IMR-90 (cell line): ENCODE measurements at regions not wholly inside any gene's neighbourhood (a gene's known extent, or its start where the extent isn't known, plus 50 kb on each side); places are given as distances from the start of the nearest gene placed in this dataset.

Experiments
- ATAC-seq: fragments of 200-7000 bp; cut with Tn5 transposase; 2 replicates; pipeline ENCODE4 v1.9.1; 2020; ENCODE audit warnings: low read depth, mild to moderate bottlenecking, moderate library complexity
- BruUV-seq: library from RNA; stranded (reverse); fragments of 400-500 nt; replicated peaks from 2 replicates; lab custom pipeline; 2021; lab: Mats Ljungman, UMichigan
- CTCF ChIA-PET: fragments of 300-600 bp; formaldehyde crosslinking; extraction: SDS; loops from one replicate; lab custom pipeline; 2021; ENCODE audit warnings: antibody characterized with exemption; lab: Yijun Ruan, JAX
- POLR2A ChIA-PET: fragments of 300-600 bp; sonication (Branson Sonifier 250); formaldehyde crosslinking; loops from one replicate; lab custom pipeline; 2022; ENCODE audit warnings: antibody characterized with exemption; ENCODE audit not compliant: unreplicated experiment; lab: Charles Lee
- DNase-seq: peaks from one replicate; pipeline ENCODE4 v3.0.0; 2013
- H2AFZ ChIP-seq: replicated peaks from 2 replicates; pipeline ENCODE3; 2013; ENCODE audit warnings: low read length, mild to moderate bottlenecking; ENCODE audit not compliant: poor library complexity
- H2AK5ac ChIP-seq: 2 replicates; pipeline ENCODE4 v1.6.1; 2013; ENCODE audit warnings: low read depth, low read length, inconsistent platforms
- H2AK9ac ChIP-seq: replicated peaks from 2 replicates; pipeline ENCODE3; 2013; ENCODE audit warnings: mild to moderate bottlenecking, low read depth, low read length, moderate library complexity; ENCODE audit not compliant: poor library complexity
- H2BK120ac ChIP-seq: 2 replicates; pipeline ENCODE4 v1.6.1; 2013; ENCODE audit warnings: low read depth, low read length, inconsistent platforms
- H2BK15ac ChIP-seq: 3 replicates; pipeline ENCODE4 v1.6.1; 2013; ENCODE audit warnings: low read depth, low read length, inconsistent platforms
- H2BK20ac ChIP-seq: 2 replicates; pipeline ENCODE4 v1.6.1; 2013; ENCODE audit warnings: low read depth, mild to moderate bottlenecking, inconsistent platforms, low read length, moderate library complexity
- H2BK5ac ChIP-seq: 2 replicates; pipeline ENCODE4 v1.6.1; 2013; ENCODE audit warnings: mild to moderate bottlenecking, low read depth, low read length, inconsistent platforms; ENCODE audit not compliant: poor library complexity, severe bottlenecking
- H3K14ac ChIP-seq: replicated peaks from 2 replicates; pipeline ENCODE4 v1.6.1; 2013; ENCODE audit warnings: low read depth, low read length, inconsistent platforms
- H3K18ac ChIP-seq: 2 replicates; pipeline ENCODE4 v1.6.1; 2013; ENCODE audit warnings: low read depth, low read length, control low read depth
- H3K23ac ChIP-seq: 2 replicates; pipeline ENCODE4 v1.6.1; 2013; ENCODE audit warnings: low read depth, low read length, inconsistent platforms
- H3K27ac ChIP-seq: 2 replicates; pipeline ENCODE4 v1.5.1; 2013; ENCODE audit warnings: mild to moderate bottlenecking, control low read depth, low read length; ENCODE audit not compliant: insufficient read depth
- H3K27me3 ChIP-seq: 2 replicates; pipeline ENCODE4 v1.6.1; 2013; ENCODE audit warnings: low read length; ENCODE audit not compliant: control insufficient read depth, insufficient read depth
- H3K36me3 ChIP-seq: 2 replicates; pipeline ENCODE4 v1.6.1; 2013; ENCODE audit warnings: low read length, mixed read lengths; ENCODE audit not compliant: control insufficient read depth, insufficient read depth
- H3K4ac ChIP-seq: 2 replicates; pipeline ENCODE4 v1.6.1; 2013; ENCODE audit warnings: low read depth, low read length, inconsistent platforms
- H3K4me1 ChIP-seq: 2 replicates; pipeline ENCODE4 v1.6.1; 2013; ENCODE audit warnings: low read length, mixed read lengths; ENCODE audit not compliant: control insufficient read depth, insufficient read depth
- H3K4me2 ChIP-seq: 2 replicates; pipeline ENCODE4 v1.6.1; 2013; ENCODE audit warnings: low read depth, mild to moderate bottlenecking, control low read depth, low read length, moderate library complexity
- H3K4me3 ChIP-seq: 2 replicates; pipeline ENCODE4 v1.5.1; 2013; ENCODE audit warnings: low read depth, mild to moderate bottlenecking, control low read depth, low read length, moderate library complexity; ENCODE audit not compliant: insufficient read depth
- H3K56ac ChIP-seq: 2 replicates; pipeline ENCODE4 v1.6.1; 2013; ENCODE audit warnings: low read length, inconsistent platforms; ENCODE audit not compliant: insufficient read depth; ENCODE audit errors: extremely low read depth
- H3K79me1 ChIP-seq, 2 experiments: 2 replicates each; pipeline ENCODE4 v1.6.1; 2013; ENCODE audit warnings: low read length in 2 of 2, inconsistent platforms in 1 of 2, low read depth in 1 of 2
- H3K9ac ChIP-seq: 2 replicates; pipeline ENCODE4 v1.6.1; 2013; ENCODE audit warnings: low read depth, low read length, control low read depth
- H3K9me1 ChIP-seq: 2 replicates; pipeline ENCODE4 v1.6.1; 2013; ENCODE audit warnings: low read length, inconsistent platforms; ENCODE audit not compliant: insufficient read depth
- H3K9me3 ChIP-seq: 2 replicates; pipeline ENCODE4 v1.6.1; 2013; ENCODE audit warnings: low read length; ENCODE audit not compliant: control insufficient read depth, insufficient read depth
- H4K20me1 ChIP-seq: 2 replicates; pipeline ENCODE4 v1.6.1; 2013; ENCODE audit warnings: low read length, inconsistent platforms; ENCODE audit not compliant: insufficient read depth
- H4K5ac ChIP-seq: 2 replicates; pipeline ENCODE4 v1.6.1; 2013; ENCODE audit warnings: mild to moderate bottlenecking, low read depth, low read length, control low read depth
- H4K8ac ChIP-seq, 2 experiments: 2 replicates each; pipeline ENCODE4 v1.6.1; 2013; ENCODE audit warnings: low read depth in 2 of 2, low read length in 2 of 2, control low read depth in 1 of 2, inconsistent platforms in 1 of 2
- H4K91ac ChIP-seq: 2 replicates; pipeline ENCODE4 v1.6.1; 2013; ENCODE audit warnings: low read depth, low read length, inconsistent platforms; ENCODE audit not compliant: insufficient read depth
- BHLHE40 ChIP-seq: fragments of 150-350 bp; IDR thresholded peaks from 2 replicates; pipeline ENCODE4 v1.6.1; 2016; ENCODE audit warnings: mild to moderate bottlenecking, low read depth, low read length
- CEBPB ChIP-seq: IDR thresholded peaks from 2 replicates; pipeline ENCODE4 v1.6.1; 2012; ENCODE audit warnings: low read depth, low read length, improper control_type of control experiment
- CHD1 ChIP-seq: IDR thresholded peaks from 2 replicates; pipeline ENCODE4 v1.6.1; 2012; ENCODE audit warnings: low read depth, low read length, improper control_type of control experiment
- CTCF ChIP-seq: conservative IDR thresholded peaks from 2 replicates; pipeline ENCODE4 v1.5.1; 2012; ENCODE audit warnings: mild to moderate bottlenecking, low read depth, low read length, improper control_type of control experiment
- FOS ChIP-seq: fragments of 150-350 bp; IDR thresholded peaks from 2 replicates; pipeline ENCODE4 v1.6.1; 2016; ENCODE audit warnings: low read depth, low read length
- MAFK ChIP-seq: IDR thresholded peaks from 2 replicates; pipeline ENCODE4 v1.6.1; 2012; ENCODE audit warnings: low read depth, low read length, improper control_type of control experiment
- MAZ ChIP-seq: IDR thresholded peaks from 2 replicates; pipeline ENCODE4 v1.6.1; 2012; ENCODE audit warnings: low read depth, mild to moderate bottlenecking, low read length, improper control_type of control experiment, moderate library complexity, borderline replicate concordance
- MXI1 ChIP-seq: IDR thresholded peaks from 2 replicates; pipeline ENCODE4 v1.6.1; 2012; ENCODE audit warnings: low read depth, mild to moderate bottlenecking, low read length, moderate library complexity, borderline replicate concordance
- NFE2L2 ChIP-seq: fragments of 150-350 bp; IDR thresholded peaks from 2 replicates; pipeline ENCODE4 v1.6.1; 2016; ENCODE audit warnings: low read depth, mild to moderate bottlenecking, low read length
- POLR2A ChIP-seq: IDR thresholded peaks from 2 replicates; pipeline ENCODE4 v1.6.1; 2012; ENCODE audit warnings: mild to moderate bottlenecking, low read depth, low read length
- RAD21 ChIP-seq: IDR thresholded peaks from 2 replicates; pipeline ENCODE4 v1.6.1; 2012; ENCODE audit warnings: low read length, improper control_type of control experiment
- RCOR1 ChIP-seq: IDR thresholded peaks from 2 replicates; pipeline ENCODE4 v1.6.1; 2012; ENCODE audit warnings: mild to moderate bottlenecking, low read length, improper control_type of control experiment; ENCODE audit not compliant: insufficient replicate concordance
- RFX5 ChIP-seq: IDR thresholded peaks from 2 replicates; pipeline ENCODE4 v1.8.0; 2012; ENCODE audit warnings: low read depth, mild to moderate bottlenecking, low read length, moderate library complexity
- SMC3 ChIP-seq: fragments of 150-350 bp; IDR thresholded peaks from 2 replicates; pipeline ENCODE4 v1.6.1; 2016; ENCODE audit warnings: low read depth, mild to moderate bottlenecking, antibody characterized with exemption, low read length, moderate library complexity
- WGBS, 2 experiments: methylation state at CpG; one replicate each; pipeline versions ENCODE4 v1.1.5 to v1.1.7; 2013; ENCODE audit warnings: missing lambda C conversion rate in 2 of 2; ENCODE audit not compliant: insufficient read length in 1 of 2; ENCODE audit errors: extremely low coverage in 2 of 2; 5-methylcytosine and 5-hydroxymethylcytosine counted together
- dilution Hi-C: fragments of 300-500 bp; cut with HindIII; formaldehyde crosslinking; loops from one replicate; pipeline ENCODE4 v1.14.3; 2018; ENCODE audit warnings: low sequenced_read_pairs; ENCODE audit not compliant: unreplicated experiment
- in situ Hi-C: fragments of 300-500 bp; cut with MboI; formaldehyde crosslinking; loops from 3 replicates; pipeline ENCODE4 v1.14.3; 2019; ENCODE audit warnings: low sequenced_read_pairs, inconsistent platforms, mixed read lengths
- intact Hi-C: fragments of 100-400 bp; cut with micrococcal nuclease; formaldehyde crosslinking; loops from 2 replicates; pipeline ENCODE4 v1.10.0; 2022
- TF ChIP-seq, protein P1 (sequence below): fragments of 150-350 bp; IDR thresholded peaks from 2 replicates; pipeline ENCODE4 v1.6.1; 2017; ENCODE audit warnings: mild to moderate bottlenecking, antibody characterized with exemption, low read length, low read depth
- TF ChIP-seq, protein P2 (sequence below): fragments of 150-350 bp; IDR thresholded peaks from 2 replicates; pipeline ENCODE4 v1.6.1; 2016; ENCODE audit warnings: low read depth, mild to moderate bottlenecking, low read length, moderate library complexity, borderline replicate concordance

GRCh38 chr5:2240118-2240904 is 357.6 kb upstream of the IRX4 start:
- Histone ChIP-seq H3K14ac (no peak overlapping the region), H3K9me1 (no peaks in the 10 kb centered on the region), H3K9ac (no peak overlapping the region), H3K4me2 (no peak overlapping the region), H3K79me1 (no peaks in the 10 kb centered on the region), H4K8ac (no peak overlapping the region), H4K20me1 (no peaks in the 10 kb centered on the region), H3K4me3 (no peak overlapping the region), H4K5ac (no peak overlapping the region), H2BK5ac (no peak overlapping the region), H3K9me3 (peaks cover 20% of the 10 kb centered on the region), H2BK120ac (no peak overlapping the region), H3K23ac (no peak overlapping the region), H3K56ac (no peak overlapping the region), H3K4me1 (no peaks in the 10 kb centered on the region), H3K4ac (no peak overlapping the region), H3K18ac (no peak overlapping the region), H2BK20ac (no peak overlapping the region), H2AFZ (no peak overlapping the region), H2AK9ac (no peak overlapping the region), H2BK15ac (no peak overlapping the region), H2AK5ac (no peak overlapping the region), H4K91ac (no peak overlapping the region), H3K27ac (no peak overlapping the region), H3K36me3 (no peaks in the 10 kb centered on the region), H3K27me3 (no peaks in the 10 kb centered on the region)
- BruUV-seq, result no TSS peak
- no peak for TF ChIP-seq RFX5
- TF ChIP-seq, protein P1, sequence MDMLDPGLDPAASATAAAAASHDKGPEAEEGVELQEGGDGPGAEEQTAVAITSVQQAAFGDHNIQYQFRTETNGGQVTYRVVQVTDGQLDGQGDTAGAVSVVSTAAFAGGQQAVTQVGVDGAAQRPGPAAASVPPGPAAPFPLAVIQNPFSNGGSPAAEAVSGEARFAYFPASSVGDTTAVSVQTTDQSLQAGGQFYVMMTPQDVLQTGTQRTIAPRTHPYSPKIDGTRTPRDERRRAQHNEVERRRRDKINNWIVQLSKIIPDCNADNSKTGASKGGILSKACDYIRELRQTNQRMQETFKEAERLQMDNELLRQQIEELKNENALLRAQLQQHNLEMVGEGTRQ, result no peak
- TF ChIP-seq POLR2A, result no peak
- TF ChIP-seq RCOR1, result no peak
- TF ChIP-seq BHLHE40, result no peak
- no peak for TF ChIP-seq CTCF
- no peak for TF ChIP-seq SMC3
- TF ChIP-seq CEBPB, result no peak
- no peak for TF ChIP-seq RAD21
- TF ChIP-seq MXI1, result no peak
- TF ChIP-seq, protein P2, sequence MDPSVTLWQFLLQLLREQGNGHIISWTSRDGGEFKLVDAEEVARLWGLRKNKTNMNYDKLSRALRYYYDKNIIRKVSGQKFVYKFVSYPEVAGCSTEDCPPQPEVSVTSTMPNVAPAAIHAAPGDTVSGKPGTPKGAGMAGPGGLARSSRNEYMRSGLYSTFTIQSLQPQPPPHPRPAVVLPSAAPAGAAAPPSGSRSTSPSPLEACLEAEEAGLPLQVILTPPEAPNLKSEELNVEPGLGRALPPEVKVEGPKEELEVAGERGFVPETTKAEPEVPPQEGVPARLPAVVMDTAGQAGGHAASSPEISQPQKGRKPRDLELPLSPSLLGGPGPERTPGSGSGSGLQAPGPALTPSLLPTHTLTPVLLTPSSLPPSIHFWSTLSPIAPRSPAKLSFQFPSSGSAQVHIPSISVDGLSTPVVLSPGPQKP, result no peak
- TF ChIP-seq NFE2L2, result no peak
- no peak for TF ChIP-seq FOS
- no peak for TF ChIP-seq CHD1
- TF ChIP-seq MAFK, result no peak
- no peak for TF ChIP-seq MAZ
- WGBS, 2 experiments, result 44% methylated on average over 3 of the region's 16 CpGs; no CpG with 5 or more reads in 1 of the 2 experiments
- POLR2A ChIA-PET, result no interaction called here
- CTCF ChIA-PET, result no interaction called here
- in situ Hi-C loops, result no loop called here
- DNase-seq (no peak), ATAC-seq (no peak)
- intact Hi-C loops, result no loop called here
- dilution Hi-C loops, result no loop called here
